CD4-positive, alpha-beta T cell treated with Interleukin-6 at 100 ng/mL for 8 hours (primary cell): ENCODE measurements at regions not wholly inside any gene's neighbourhood (a gene's known extent, or its start where the extent isn't known, plus 50 kb on each side); places are given as distances from the start of the nearest gene placed in this dataset.

ENCODE experiments used
- DNase-seq: peaks from one replicate; pipeline ENCODE4 v3.0.0-alpha.2; 2020; ENCODE audit warnings: mixed read lengths, low spot score

DNA sequence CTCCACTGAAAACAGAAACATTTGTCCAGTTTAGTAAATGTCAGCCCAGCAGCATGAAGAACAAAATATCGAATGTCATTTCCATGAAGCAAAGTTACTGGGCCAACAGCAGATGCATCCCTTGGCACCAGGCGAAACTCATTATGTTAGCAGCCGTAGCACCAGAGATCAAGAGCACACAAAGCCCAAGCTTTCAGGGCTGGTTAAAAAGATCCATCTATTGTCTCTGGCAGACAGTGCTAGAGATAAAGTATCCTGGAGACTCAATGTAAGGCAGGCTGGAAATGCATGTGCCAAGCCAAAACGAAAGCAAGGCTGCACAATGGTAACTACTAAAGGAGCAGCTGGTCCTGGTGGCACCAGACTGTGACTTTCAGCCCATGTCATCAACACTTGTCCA is 120.3 kb upstream of the PLEKHG7 start:
- no peak for DNase-seq

DNA sequence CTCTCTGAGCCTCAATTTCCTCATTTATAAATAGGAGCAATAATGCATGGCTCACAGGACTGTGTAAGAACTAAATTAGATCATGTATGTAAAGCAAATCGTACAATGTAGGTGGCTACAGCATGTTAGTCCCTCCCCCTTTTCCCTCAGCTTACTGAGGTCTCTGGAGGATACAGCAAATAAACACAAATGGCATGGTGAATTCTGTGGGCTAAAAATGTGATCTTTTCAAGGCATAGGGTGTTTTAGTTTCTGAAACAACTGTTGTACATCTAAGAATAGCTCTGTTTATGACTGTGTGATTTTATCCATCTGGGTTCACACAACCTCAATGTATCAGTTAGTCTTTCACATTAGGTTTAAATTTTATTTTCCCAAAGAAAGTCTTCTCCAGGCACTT is 121.2 kb upstream of the PLEKHG7 start:
- no peak for DNase-seq

DNA sequence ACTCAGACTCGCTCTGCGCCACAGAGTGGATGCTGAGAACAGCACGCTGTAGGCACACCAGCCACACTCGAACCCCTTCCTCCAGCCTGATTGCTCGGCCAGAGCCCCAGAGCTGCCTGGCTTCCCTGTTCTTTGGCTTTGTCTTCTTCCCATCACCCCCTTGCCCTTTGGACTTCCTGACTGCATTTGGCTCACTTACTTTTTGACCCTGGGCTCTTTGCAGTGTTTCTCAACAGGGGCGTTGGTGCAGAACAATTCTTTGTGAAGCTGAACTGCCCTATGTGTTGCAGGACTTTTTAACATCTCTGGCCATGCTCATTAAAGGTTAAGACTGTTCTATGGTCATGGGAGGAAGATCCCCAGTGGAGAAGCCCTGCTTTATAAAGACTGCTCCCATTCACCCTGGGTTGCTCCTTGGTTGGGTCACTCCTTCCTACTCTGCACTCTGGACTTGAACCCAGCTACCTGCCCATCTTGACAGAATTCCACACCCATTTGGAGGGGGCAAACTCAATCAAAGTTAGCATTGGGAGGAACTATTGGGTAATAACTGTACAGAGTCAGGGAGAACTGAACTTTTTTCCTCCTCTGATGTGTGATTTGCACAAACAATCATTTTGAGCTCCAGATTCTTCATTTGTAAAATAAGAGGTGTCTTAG is 127.7 kb upstream of the PLEKHG7 start:
- DNase-seq = no peak

DNA sequence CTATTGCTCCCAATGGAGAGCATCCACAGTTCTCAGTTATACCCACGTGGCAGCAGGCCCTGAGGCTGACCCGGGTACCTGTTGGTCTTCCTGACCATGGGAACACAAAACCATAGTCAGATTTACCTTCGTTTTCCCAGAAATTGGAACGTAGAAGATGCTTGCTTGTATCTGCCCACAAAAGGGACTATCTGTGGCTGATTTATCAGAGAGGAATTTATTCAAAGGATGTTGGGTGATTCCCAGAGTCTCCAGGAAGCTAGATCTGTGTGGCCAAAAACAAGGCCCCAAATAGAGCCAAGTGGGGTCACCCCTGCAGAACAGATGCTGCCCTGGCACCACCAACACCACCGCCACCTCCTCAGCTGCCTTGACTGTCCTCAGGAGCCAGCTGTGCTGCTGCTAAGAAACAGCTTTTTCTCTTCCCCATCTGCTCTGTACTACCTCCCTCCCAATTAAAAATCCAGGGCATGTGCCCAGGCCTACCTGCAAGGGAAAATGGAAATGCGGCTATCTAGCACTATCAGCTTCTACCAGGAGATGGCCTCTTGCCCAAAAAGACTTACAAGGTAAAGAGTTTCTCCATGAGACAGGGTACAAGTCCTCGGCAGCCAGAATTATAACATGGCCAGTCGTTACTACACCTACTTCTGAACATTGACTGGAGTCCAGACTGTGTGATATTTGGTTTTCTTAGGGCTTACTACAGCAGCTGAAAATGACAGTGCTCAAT is 128.6 kb upstream of the PLEKHG7 start:
- DNase-seq = peak; percentile 6

DNA sequence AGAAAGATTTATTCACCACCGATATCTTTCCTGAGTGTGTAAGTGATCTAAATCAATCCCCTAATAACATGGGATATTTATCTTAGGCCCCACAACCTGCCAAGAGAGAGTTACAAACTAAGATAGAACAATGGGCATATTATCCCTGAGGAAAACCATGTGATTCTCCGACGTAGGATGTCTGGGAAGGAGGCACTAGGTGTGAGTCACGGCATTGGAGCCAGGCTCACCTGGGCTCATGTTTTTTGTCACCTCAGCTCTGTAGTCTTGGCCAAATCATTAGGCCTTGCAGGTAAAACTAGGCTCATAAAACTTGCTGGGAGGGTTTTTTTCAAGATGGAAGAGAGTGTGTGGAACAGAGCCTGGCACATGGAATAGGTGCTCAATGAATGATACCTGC is 129.7 kb upstream of the PLEKHG7 start:
- DNase-seq = no peak

DNA sequence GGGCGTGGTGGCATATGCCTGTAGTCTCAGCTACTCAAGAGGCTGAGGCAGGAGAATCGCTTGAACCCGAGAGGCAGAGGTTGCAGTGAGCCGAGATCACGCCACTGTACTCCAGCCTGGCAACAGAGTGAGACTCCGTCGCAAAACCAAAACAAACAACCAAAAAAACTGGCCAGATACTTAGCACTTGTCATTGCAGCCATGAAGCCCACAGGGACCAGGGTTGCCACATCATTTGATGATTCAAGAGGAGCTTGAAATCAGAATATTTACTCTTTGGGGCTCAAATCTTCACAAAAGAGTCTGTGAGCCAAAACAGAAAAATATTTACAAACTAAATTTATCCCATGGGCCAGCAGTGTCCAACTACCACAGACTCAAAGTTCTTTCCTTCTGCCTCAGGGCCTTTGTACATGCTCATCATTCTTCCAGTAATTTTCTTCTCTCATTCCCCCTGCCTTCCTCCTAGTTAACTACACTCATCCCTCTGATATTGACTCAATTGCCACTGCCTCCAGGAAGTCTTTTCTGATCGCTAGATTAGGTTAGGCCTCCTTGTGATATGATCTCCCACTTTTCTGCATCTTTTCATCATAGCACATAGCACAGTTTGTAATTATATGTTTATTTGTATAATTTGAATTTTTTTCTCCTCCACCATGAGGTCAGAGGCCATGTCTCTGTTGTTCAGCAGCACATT is 130.8 kb upstream of the PLEKHG7 start:
- no peak for DNase-seq

DNA sequence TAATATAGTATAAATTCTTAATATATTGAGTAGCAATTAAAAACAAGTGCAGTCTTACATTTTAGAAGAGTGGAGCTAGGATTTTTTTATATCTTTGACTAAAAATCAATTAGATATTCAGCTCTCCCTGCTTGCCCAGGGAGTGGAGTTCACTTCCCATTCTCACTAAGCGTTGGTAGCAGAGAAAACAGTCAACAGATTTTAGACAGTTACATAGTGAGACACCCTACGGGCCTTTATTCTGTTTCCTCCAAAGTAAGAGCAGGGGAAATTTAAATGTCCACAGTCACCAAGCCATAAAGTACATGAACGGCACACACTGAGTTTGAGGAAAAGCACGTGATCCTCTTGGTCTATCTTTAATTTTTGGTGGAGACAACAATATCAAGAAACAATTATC is 131.6 kb upstream of the PLEKHG7 start:
- no peak for DNase-seq

DNA sequence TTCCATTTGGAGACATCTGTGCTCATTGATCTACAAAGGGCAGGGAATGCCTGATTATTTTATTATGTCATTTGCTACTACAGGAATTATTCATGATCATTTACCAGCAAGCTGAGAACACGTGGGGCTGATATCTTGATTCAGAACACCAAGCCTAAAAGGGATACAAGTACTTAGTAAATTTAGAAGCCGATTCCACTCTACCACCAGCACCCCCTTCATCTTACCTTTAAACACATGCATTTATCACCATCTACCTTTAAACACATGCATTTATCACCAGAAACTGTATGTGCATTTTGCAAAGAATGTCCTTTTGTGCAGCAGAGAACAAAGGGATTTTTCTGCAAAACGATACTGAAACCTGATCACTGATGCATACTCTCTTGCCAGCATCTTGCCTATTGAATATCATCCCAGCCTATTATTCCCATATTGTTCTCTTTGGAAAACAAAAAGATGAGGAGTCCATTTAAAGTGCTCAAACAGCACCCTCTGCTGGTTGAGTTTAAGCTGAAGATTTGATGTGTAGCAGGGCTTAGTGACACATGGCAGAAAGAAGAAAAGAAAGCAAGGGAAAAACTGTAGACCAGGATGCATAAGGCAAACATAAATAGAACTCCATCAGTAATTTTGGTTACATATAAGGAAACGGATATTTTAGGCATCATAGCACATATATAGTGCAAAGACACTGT is 132.6 kb upstream of the PLEKHG7 start:
- DNase-seq = peak; percentile 70

DNA sequence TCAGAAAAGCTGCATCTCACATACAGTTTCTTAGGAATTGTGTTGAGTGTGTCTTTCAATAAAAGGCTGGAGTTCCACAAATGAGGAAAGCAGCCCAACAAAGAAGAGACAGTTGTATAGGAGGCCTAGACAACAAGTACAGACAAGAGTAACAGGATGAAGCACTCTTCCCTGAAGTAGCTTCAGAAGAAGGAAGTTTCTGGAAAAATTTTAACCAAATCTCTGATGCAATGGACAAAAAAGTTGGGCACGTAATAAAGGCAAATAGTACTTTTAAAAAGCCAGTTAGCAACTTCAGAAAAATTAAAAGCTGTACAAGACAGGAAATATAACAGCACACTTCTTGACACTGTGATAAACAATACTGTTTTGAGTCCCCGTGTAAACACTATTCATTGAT is 134.1 kb upstream of the PLEKHG7 start:
- no peak for DNase-seq

DNA sequence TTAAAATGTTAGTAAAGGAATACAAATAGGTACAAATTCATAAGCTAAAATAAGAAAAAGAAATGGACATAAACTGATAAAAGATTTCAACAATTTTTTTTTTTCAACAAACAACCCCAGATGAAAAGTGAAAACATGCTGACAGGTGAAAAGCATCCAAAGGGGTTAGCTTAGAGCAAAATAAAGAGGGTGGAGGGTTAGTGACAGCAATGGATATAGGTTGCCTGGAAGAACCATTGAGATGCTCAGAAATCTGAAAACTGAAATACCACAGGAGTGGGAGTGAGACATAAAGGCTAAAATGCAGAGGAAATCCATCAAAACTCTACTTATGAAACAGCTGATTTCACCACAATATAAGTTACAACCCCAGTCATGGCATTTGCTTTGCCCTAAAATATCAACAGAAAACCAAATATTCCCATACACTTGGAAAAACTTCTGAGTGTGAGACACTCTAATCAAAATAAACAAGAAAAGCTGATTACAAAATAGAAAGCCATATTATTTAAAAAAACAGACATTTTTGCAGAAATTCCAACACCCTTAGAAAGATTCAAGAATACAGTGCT is 136.3 kb upstream of the PLEKHG7 start:
- no peak for DNase-seq

DNA sequence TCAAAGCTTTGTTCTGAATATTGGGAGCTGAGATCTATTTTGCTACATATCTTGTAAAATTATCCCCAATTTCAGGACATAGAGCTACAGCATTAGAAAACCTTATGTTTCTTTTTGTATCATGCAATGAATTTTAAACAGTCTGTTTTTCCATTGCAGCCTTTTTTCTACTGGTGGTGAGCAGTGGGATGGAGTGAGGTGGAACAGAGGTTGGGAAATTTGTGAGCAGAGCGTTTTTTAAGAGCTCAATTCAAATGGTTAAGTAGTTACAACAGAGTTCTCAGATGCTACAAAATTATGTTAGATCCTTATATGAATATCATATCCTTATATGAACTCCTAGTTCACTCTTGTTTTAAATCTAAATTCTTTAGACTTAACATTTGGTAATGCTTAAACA is 139.0 kb upstream of the PLEKHG7 start:
- DNase-seq = no peak

DNA sequence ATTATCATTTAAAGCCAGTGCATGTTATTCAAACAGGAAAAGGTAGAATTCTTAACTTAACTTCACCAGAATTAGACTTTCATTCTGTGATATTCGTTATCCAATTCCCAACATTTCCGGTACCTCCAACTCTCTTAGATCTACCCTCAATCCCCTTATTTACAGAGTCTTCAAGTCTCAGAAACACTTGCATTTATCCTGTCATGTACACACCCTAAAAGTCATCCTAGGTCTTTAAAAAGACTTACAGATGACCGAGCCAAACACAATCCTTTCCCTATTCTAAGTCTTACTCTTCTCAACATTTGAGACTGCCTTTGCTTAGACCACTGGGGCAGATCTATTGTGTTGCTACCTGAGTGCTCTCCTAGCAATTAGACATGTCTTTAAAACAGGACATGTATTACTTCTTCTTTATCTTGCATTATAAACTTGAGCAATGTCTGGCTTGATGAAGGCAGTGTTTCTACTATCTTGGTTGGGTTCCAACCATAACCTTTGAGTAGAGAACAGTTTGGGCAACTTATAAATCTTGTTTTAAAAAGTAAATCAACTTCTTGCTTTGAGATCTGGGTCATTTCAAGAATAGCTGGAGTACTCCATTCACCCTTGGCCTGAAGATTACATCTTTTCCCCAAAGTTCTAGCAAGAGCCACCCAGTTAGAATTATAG is 140.6 kb upstream of the PLEKHG7 start:
- DNase-seq = no peak

DNA sequence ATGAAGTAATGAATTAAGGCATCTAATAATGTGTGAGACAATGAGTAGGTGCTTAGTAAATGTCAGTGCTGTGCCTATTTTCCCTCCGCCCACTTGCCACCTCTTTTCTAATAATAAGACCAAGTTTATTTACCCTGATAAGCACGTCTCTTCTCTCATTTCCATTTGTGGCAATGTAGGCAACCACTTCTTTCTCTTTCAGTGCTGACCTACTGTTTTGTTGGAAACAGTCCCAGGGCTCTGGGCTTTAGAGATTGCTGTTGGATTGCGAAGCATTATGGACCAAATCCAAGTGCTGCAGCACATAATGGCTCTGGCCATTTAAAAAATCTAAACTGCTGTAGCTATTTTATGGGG is 141.3 kb upstream of the PLEKHG7 start:
- no peak for DNase-seq

DNA sequence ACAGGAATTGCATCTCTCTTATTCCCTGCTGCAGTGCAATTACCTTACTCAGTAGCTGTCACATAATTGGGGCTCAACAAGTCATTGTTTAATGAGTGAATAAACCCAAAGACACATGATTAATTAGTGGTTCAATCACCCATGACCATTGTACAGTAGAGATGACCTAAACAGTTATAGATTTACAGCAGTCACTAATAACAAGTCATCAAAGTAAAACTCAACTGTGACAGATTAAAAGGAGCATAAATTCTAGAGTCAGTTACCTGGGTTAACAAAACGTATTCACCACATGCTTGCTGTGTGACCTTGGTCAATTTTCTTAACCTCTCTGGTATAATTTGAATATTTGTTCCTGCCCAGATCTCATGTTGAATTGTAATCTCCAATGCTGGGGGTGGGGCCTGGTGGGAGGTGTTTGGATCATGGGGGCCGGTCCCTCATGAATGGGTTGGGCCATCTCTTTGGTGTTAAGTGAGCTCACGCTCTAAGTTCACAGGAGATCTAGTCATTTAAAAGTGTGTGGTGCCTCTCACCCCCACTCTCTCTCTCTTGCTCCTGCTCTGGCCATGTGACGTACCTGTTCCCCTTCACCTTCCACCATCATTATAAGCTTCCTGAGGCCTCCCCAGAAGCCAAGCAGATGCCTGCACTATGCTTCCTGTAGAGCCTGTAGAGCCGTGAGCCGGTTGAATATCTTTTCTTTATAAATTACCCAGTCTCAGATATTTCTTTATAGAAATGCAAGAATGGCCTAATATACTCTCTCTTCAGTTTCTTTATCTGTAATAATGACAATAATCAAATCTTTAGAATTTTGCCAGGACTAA is 141.9 kb upstream of the PLEKHG7 start:
- DNase-seq = no peak

DNA sequence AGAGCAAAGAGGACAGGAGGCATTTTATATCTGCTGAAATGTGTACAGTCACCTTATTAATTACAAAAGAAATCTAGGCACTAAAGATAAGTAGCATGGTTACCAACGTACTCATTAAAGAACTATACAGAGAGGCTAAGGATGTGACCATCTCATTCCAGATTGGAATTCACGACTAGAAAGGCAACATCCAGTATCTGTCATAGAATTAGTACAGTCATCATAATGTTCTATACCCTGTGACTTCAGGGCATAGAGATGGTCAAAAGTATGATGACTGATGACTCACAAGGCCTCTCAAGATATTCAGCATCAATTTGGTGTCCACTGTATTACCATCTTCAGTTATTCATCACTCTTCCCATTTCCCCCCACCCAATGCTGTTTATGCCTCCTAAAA is 144.0 kb upstream of the PLEKHG7 start:
- DNase-seq = no peak

DNA sequence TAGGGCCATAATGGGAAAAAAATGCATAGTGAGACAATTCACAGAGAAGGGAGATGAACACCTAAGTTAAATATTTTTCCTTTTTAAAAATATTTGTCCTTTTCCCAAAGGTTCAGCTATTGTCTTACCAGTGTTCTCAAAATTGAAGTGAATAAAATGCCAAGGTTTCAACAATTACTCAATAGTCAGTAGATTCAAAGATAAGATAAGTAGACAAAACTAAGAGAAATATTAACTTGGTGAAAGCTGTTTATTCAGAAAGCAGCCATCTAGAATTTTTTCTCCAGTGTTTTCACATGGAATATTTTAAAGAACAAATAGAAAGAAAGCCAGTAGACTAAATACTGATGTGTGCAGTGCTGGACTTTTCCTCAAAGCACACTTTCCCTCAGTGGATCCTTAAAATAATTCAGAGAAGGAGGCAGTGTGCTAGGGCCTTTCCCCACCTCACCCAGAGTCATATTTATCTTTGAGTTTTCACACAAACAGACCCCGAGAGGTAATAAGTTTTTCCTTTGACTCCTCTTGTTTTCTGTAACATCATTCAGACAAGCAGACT is 144.5 kb upstream of the PLEKHG7 start:
- DNase-seq = no peak

DNA sequence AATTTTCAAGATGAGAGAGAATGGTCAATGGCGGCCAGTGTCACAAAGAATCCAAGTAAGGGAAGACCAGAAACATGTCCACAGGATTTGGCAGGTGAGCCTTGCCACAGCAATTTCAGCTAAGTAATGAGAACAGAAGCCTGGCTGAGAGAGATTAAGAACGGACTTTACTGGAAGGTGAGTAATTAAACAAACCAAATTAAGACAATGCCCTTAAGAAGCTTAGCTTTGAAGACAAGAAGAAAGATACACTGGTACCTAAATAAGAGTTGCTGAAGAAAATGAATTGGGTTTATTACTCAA is 145.4 kb upstream of the PLEKHG7 start:
- DNase-seq = no peak

DNA sequence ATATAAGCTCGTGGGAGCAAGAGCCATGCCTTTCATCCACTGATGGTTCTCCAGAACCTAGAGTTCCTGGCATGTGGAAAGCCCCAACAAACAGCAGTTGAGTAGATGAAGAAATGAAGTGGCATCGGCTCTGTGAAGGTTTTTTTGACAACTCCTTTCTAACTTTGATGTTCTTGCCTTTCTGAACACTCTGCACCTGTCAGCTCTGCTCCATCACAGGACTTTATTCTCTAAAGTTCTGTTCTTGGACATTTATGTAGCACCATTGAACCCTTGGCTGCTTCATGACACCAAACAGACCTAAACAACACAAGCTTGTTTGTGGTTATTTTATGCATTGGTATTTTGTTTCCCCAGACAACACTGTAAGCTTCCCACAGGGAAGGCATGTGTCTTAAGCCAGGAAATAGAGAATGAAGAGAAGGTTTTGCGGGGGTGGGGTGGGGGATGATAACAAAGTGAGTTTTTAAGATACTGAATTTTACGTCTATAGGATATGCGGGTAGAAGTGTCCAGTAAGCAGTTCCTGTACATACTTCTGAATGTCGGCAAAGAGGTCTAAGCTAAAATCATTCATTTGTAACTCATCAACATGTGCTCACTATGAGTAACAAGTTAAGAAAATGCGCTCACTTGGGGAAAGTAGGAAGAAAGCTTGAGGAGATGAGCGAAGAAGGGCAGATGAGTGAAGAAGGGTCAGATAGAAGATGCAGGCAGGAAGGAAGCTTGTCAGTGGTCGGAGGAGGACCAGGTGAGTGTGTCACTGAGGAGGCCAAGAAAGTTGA is 146.0 kb upstream of the PLEKHG7 start:
- no peak for DNase-seq

DNA sequence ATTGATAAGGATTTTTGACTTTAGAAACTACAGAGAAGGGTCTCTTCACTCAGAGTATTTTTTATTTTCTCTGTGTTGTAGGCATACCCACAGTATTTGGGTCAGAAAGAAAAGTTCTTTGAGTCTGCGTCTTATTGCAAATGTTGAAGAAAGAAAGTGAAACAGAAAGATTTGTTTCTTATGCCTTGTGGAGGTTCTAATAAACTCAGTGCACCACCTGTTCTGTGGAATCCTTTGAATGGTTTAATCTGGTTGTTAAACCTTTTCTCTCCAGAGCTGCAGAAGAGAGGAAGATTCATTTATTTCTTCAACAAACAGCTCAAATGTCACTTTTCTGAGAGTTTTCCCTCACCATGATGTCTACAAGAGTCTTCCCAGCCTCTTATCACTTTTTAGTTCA is 146.6 kb upstream of the PLEKHG7 start:
- DNase-seq = peak; percentile 31
